ENCODE measurements at regions not wholly inside any gene's neighbourhood (a gene's known extent, or its start where the extent isn't known, plus 50 kb on each side); places are given as distances from the start of the nearest gene placed in this dataset.

GRCh38 chr2:45329045-45329677 lies 281.9 kb downstream of the SRBD1 start:
- TF ChIP-seq, protein P1, sequence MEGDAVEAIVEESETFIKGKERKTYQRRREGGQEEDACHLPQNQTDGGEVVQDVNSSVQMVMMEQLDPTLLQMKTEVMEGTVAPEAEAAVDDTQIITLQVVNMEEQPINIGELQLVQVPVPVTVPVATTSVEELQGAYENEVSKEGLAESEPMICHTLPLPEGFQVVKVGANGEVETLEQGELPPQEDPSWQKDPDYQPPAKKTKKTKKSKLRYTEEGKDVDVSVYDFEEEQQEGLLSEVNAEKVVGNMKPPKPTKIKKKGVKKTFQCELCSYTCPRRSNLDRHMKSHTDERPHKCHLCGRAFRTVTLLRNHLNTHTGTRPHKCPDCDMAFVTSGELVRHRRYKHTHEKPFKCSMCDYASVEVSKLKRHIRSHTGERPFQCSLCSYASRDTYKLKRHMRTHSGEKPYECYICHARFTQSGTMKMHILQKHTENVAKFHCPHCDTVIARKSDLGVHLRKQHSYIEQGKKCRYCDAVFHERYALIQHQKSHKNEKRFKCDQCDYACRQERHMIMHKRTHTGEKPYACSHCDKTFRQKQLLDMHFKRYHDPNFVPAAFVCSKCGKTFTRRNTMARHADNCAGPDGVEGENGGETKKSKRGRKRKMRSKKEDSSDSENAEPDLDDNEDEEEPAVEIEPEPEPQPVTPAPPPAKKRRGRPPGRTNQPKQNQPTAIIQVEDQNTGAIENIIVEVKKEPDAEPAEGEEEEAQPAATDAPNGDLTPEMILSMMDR (IDR thresholded peaks at IDR 0.05; ENCODE audit: low read length) = no peak
- no peak for TF ChIP-seq EZH2 (IDR thresholded peaks at IDR 0.05; ENCODE audit: borderline replicate concordance, low read length)

Data from OCI-LY1 (cell line).